SK-N-SH treated with all-trans-retinoic acid at 6 μM for 48 hours (cell line): ENCODE measurements at regions not wholly inside any gene's neighbourhood (a gene's known extent, or its start where the extent isn't known, plus 50 kb on each side); places are given as distances from the start of the nearest gene placed in this dataset.

Experiments used
- GLIS3 ChIP-seq: fragments of 250-450 bp; sonication (Bioruptor Pico); IDR thresholded peaks from 2 replicates; pipeline ENCODE4 v1.5.0; 2020; ENCODE audit warnings: mild to moderate bottlenecking, moderate library complexity
- RARB ChIP-seq: fragments of 250-450 bp; sonication (Bioruptor Pico); IDR thresholded peaks from 2 replicates; pipeline ENCODE4 v1.8.0; 2021; ENCODE audit warnings: mild to moderate bottlenecking, moderate library complexity
- TF ChIP-seq, protein P1 (sequence below): fragments of 250-450 bp; sonication (Bioruptor Pico); IDR thresholded peaks from 2 replicates; pipeline ENCODE4 v1.8.0; 2020; ENCODE audit warnings: mild to moderate bottlenecking, moderate library complexity, borderline replicate concordance

DNA sequence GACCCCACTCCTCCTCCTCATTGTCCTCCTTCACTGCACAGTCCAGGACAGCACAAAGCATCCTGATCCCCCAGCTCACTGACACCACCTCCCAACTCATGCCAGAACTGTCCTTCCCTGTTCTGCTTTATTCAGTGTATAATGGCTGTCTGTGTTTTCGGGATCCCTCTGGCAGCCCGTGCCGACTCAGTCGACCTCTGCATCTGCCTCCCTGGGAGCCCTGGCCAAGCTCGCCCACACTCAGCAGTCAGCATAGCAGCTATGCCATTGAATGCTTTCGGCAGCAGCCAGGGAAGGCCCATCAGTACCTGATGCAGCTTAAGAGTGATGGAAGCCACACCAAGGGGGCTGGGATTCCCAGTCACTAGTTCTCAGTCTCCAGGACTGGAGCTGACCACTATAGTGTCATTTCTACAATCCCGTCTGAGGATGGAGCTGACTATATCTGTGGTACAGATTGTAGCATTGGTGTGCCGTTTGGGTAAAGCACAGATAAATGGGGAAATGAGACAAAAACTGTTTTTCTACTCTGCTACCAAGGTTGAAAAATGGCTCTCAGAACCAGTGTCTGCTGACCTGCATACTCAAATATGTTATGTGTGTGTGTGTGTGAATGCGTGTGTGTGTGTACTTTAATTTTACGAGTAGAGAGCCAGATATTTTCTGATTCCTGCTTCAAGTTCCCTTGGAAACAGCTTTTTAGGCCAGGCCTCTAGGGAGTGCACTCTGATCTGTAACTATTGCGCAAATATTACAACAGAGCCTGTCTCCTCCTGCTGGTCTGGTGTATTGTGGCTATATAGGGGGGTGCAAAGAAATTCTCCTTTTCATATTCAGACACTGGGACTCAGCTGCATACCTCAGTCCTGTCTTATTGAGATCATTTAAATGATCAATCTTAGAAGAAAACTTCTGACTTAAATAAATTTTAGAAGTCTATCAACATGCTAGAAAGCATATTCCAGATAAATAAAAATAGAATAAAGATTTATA, 78.8 kb upstream of the TOP3B start:
- TF ChIP-seq GLIS3 (CRISPR knock-in tag), result no peak
- TF ChIP-seq, protein P1, sequence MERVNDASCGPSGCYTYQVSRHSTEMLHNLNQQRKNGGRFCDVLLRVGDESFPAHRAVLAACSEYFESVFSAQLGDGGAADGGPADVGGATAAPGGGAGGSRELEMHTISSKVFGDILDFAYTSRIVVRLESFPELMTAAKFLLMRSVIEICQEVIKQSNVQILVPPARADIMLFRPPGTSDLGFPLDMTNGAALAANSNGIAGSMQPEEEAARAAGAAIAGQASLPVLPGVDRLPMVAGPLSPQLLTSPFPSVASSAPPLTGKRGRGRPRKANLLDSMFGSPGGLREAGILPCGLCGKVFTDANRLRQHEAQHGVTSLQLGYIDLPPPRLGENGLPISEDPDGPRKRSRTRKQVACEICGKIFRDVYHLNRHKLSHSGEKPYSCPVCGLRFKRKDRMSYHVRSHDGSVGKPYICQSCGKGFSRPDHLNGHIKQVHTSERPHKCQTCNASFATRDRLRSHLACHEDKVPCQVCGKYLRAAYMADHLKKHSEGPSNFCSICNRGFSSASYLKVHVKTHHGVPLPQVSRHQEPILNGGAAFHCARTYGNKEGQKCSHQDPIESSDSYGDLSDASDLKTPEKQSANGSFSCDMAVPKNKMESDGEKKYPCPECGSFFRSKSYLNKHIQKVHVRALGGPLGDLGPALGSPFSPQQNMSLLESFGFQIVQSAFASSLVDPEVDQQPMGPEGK (CRISPR knock-in tag), result no peak
- TF ChIP-seq RARB (CRISPR knock-in tag), result no peak
